PC-9 (cell line): ENCODE measurements at regions not wholly inside any gene's neighbourhood (a gene's known extent, or its start where the extent isn't known, plus 50 kb on each side); places are given as distances from the start of the nearest gene placed in this dataset.

ENCODE experiments used
- EZH2 ChIP-seq: fragments of 200-600 bp; sonication (generic); IDR thresholded peaks from 2 replicates; pipeline ENCODE4 v1.8.0; 2017; ENCODE audit warnings: antibody characterized with exemption, low read depth
- TF ChIP-seq, protein P1 (sequence below): fragments of 200-600 bp; sonication (generic); conservative IDR thresholded peaks from 2 replicates; pipeline ENCODE4 v1.6.1; 2017; ENCODE audit warnings: mixed run types, antibody characterized with exemption, mild to moderate bottlenecking, moderate library complexity

DNA sequence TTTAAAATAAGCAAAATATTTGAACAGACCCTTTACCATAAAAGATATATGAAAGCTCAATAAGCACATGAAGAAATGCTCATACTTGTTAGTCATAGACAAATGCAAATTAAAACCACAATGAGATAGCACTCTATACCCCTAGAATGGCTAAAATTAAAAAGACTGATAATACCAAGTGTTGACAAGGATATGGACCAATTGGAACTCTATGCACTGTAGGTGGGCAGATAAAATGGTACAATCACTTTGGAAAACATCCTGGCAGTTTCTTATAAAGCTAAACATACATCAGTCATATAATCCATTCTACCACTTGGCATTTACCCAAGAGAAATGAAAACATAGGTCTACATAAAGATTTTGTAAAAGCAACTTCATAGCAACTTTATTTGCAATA lies 293.0 kb upstream of the TLE3 start:
- TF ChIP-seq, protein P1, sequence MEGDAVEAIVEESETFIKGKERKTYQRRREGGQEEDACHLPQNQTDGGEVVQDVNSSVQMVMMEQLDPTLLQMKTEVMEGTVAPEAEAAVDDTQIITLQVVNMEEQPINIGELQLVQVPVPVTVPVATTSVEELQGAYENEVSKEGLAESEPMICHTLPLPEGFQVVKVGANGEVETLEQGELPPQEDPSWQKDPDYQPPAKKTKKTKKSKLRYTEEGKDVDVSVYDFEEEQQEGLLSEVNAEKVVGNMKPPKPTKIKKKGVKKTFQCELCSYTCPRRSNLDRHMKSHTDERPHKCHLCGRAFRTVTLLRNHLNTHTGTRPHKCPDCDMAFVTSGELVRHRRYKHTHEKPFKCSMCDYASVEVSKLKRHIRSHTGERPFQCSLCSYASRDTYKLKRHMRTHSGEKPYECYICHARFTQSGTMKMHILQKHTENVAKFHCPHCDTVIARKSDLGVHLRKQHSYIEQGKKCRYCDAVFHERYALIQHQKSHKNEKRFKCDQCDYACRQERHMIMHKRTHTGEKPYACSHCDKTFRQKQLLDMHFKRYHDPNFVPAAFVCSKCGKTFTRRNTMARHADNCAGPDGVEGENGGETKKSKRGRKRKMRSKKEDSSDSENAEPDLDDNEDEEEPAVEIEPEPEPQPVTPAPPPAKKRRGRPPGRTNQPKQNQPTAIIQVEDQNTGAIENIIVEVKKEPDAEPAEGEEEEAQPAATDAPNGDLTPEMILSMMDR = no peak
- no peak for TF ChIP-seq EZH2
